ENCODE measurements at regions not wholly inside any gene's neighbourhood (a gene's known extent, or its start where the extent isn't known, plus 50 kb on each side); places are given as distances from the start of the nearest gene placed in this dataset.

DNA sequence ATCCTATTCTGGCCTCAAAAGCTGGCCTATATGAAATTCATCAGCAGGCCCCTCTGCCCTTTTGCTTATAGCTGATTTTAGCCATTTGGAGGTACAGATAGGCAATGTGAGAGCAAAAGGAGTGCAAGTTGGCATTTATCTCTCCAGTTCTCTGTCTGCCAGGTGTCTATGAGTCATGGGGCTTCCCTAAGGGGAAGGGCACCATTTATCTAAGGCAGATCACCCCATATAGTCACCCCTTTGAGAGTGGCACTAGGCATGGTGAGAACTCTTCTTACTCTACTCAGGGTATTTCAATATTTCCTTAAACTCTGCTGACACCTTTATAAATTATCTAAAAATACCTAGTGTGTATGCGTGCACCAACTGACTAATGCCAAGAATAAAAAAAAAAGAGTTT is 314.7 kb upstream of the CDH6 start:
- Mint-ChIP-seq H3K36me3 (ENCODE audit: low read depth) (no peaks in the 10 kb centered on the region), H3K27ac (no peak overlapping the region)

DNA sequence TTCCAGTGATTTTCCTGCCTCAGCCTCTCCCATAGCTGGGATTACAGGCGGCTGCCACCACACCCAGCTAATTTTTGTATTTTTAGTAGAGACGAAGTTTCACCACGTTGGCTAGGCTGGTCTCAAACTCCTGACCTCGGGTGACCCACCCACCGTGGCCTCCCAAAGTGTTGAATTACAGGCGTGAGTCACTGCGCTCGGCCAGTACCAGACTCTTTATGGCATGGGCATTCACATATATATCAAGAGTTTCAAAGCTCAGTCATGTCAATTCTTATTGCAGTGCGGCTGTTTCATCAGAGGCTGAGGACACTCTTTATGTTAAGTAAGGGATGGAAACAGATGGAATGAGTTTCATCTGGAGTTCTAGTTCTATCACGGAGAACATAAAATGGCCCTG is 315.2 kb upstream of the CDH6 start:
- H3K36me3 Mint-ChIP-seq (ENCODE audit: low read depth): no peaks in the 10 kb centered on the region
- intact Hi-C loops (cut with micrococcal nuclease): no loop called here
- no peaks in the 10 kb centered on the region for H3K4me1 Mint-ChIP-seq (ENCODE audit: low read depth)

More for the DNA sequence above, 314.7 kb upstream of the CDH6 start:
- ATAC-seq: no peak
- peaks cover 8% of the 10 kb centered on the region for H3K9me3 Mint-ChIP-seq
- no peak overlapping the region for H3K4me3 Mint-ChIP-seq
- intact Hi-C loops (cut with micrococcal nuclease): no loop called here
- no peaks in the 10 kb centered on the region for H3K4me1 Mint-ChIP-seq (ENCODE audit: low read depth)
- DNase-seq: no peak
- ChIA-PET POLR2A (no interaction called here), CTCF (no interaction called here)
- H3K27me3 Mint-ChIP-seq: no peaks in the 10 kb centered on the region
- TF ChIP-seq, protein P1, sequence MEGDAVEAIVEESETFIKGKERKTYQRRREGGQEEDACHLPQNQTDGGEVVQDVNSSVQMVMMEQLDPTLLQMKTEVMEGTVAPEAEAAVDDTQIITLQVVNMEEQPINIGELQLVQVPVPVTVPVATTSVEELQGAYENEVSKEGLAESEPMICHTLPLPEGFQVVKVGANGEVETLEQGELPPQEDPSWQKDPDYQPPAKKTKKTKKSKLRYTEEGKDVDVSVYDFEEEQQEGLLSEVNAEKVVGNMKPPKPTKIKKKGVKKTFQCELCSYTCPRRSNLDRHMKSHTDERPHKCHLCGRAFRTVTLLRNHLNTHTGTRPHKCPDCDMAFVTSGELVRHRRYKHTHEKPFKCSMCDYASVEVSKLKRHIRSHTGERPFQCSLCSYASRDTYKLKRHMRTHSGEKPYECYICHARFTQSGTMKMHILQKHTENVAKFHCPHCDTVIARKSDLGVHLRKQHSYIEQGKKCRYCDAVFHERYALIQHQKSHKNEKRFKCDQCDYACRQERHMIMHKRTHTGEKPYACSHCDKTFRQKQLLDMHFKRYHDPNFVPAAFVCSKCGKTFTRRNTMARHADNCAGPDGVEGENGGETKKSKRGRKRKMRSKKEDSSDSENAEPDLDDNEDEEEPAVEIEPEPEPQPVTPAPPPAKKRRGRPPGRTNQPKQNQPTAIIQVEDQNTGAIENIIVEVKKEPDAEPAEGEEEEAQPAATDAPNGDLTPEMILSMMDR (IDR thresholded peaks at IDR 0.05): no peak

DNA sequence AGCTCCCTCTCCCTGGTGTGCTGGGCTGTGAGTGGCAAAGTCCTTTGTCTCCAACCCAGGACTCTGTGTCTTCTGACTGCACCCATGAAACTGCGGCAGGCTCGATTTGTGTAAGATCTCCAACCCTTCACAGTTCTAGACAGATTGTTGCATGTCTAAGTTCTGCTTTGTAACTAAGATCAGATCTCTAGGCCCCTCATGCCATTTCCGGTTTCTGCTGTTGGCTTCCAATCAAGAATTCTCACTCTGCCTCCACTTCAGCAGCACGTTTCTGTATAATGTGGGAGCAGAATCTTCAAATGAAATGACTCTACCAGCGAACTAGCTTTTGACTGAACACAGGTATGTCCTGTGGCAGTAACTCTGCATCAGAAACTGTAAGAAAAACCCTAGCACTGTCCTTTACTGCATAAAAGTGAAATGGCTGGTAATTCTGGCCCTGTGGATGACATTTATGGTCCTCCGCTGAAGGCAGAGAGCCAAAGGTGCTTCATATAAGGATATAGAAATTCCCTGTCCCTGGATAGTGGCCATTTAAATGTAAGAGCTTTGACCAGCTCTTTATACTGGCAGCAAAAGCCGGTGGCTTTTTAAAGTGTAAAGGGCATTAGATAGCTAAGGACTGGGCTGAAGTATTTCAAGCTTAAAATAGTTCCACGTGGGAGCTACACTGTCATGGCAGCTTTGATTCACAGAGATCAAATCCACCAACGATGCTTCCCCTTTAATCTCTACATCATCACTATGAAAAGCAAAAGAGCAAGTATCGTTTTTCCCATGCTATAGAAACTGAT is 319.0 kb upstream of the CDH6 start:
- H3K9me3 Mint-ChIP-seq: peaks cover 6% of the 10 kb centered on the region
- TF ChIP-seq, protein P1 (IDR thresholded peaks at IDR 0.05): no peak
- ChIA-PET CTCF (no interaction called here), POLR2A (no interaction called here)
- no peak for DNase-seq
- no peak overlapping the region for H3K4me3 Mint-ChIP-seq
- H3K4me1 Mint-ChIP-seq (ENCODE audit: low read depth): no peaks in the 10 kb centered on the region
- ATAC-seq: no peak
- intact Hi-C loops (cut with micrococcal nuclease): no loop called here
- H3K27me3 Mint-ChIP-seq: no peaks in the 10 kb centered on the region
- no peaks in the 10 kb centered on the region for H3K36me3 Mint-ChIP-seq (ENCODE audit: low read depth)
- H3K27ac Mint-ChIP-seq: no peak overlapping the region

More for the DNA sequence above, 315.2 kb upstream of the CDH6 start:
- H3K4me3 Mint-ChIP-seq: no peak overlapping the region
- H3K27ac Mint-ChIP-seq: no peak overlapping the region
- ChIA-PET CTCF (no interaction called here), POLR2A (no interaction called here)
- H3K27me3 Mint-ChIP-seq: no peaks in the 10 kb centered on the region
- TF ChIP-seq, protein P1 (IDR thresholded peaks at IDR 0.05): no peak
- no peak for ATAC-seq
- no peak for DNase-seq
- peaks cover 6% of the 10 kb centered on the region for H3K9me3 Mint-ChIP-seq

DNA sequence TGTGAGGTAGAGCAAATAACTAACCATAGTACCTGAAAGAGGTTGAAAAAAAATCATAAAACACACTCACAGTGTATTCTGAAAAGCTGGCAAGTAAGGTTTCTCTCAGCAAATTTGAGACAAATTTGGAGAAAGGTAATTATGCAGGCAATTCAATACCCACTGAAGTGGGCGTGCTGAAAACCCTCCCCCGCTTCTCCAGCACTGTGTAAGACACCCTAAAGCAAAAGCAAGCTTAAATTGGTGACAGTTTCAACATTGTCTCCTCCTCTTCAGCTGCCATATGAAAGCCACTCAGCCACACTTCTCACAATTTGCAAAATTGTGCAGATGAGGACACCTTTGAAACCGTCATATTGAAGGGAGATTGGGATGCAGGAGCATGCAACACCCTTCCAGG is 322.3 kb upstream of the CDH6 start:
- CTCF ChIA-PET: no interaction called here
- intact Hi-C loops (cut with micrococcal nuclease): no loop called here
- ATAC-seq: no peak
- POLR2A ChIA-PET: no interaction called here
- H3K9me3 Mint-ChIP-seq: peaks cover 2% of the 10 kb centered on the region
- no peak for DNase-seq
- no peaks in the 10 kb centered on the region for H3K4me1 Mint-ChIP-seq (ENCODE audit: low read depth)
- TF ChIP-seq, protein P1 (IDR thresholded peaks at IDR 0.05): no peak
- no peak overlapping the region for H3K27ac Mint-ChIP-seq
- H3K4me3 Mint-ChIP-seq: no peak overlapping the region
- H3K36me3 Mint-ChIP-seq (ENCODE audit: low read depth): no peaks in the 10 kb centered on the region
- no peaks in the 10 kb centered on the region for H3K27me3 Mint-ChIP-seq

DNA sequence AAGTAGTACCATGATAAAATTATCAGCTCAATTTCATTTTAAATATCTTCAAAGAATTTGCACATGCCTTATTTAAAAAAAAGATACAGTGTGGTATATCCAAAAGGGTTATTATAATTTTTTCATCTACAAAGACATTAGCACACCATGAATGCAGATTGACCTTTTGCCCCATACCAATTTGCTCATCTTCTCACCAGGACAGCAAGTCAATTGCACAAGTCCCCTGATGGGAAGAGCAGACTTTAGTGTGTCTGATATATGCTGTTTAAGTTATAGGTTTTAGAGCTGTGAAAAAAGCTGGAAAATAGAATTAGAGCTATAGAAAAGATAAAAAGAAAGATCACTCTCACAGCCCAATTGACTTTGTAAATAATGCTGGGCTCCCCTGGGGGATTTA is 325.8 kb upstream of the CDH6 start:
- ATAC-seq (no peak), DNase-seq (no peak)
- Mint-ChIP-seq H3K4me1 (ENCODE audit: low read depth) (no peaks in the 10 kb centered on the region), H3K4me3 (no peak overlapping the region), H3K27ac (no peak overlapping the region), H3K36me3 (ENCODE audit: low read depth) (no peaks in the 10 kb centered on the region), H3K9me3 (peaks cover 4% of the 10 kb centered on the region), H3K27me3 (no peaks in the 10 kb centered on the region)
- TF ChIP-seq, protein P1 (IDR thresholded peaks at IDR 0.05): no peak
- ChIA-PET POLR2A (no interaction called here), CTCF (no interaction called here)
- intact Hi-C loops (cut with micrococcal nuclease): no loop called here
